ENCODE measurements at regions not wholly inside any gene's neighbourhood (a gene's known extent, or its start where the extent isn't known, plus 50 kb on each side); places are given as distances from the start of the nearest gene placed in this dataset.

DNA sequence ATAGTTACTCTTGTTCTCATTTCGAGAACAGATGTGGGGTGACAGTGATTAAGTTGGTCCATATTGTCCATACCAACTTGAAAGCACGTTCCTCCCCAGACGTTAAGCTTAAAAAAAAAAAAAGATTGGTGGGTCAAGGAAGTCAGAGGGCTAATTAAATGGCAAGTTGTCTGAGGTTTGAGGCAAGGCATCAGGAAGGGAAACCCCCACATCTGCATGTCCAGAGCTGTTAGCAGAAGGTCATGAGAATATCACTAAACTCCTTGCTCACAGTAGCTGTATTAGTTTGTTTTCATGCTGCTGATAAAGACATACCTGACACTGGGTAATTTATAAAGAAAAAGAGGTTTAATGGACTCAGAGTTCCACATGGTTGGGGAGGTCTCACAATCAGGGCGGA is 415.6 kb upstream of the FZD8 start:
- TF ChIP-seq, protein P1, sequence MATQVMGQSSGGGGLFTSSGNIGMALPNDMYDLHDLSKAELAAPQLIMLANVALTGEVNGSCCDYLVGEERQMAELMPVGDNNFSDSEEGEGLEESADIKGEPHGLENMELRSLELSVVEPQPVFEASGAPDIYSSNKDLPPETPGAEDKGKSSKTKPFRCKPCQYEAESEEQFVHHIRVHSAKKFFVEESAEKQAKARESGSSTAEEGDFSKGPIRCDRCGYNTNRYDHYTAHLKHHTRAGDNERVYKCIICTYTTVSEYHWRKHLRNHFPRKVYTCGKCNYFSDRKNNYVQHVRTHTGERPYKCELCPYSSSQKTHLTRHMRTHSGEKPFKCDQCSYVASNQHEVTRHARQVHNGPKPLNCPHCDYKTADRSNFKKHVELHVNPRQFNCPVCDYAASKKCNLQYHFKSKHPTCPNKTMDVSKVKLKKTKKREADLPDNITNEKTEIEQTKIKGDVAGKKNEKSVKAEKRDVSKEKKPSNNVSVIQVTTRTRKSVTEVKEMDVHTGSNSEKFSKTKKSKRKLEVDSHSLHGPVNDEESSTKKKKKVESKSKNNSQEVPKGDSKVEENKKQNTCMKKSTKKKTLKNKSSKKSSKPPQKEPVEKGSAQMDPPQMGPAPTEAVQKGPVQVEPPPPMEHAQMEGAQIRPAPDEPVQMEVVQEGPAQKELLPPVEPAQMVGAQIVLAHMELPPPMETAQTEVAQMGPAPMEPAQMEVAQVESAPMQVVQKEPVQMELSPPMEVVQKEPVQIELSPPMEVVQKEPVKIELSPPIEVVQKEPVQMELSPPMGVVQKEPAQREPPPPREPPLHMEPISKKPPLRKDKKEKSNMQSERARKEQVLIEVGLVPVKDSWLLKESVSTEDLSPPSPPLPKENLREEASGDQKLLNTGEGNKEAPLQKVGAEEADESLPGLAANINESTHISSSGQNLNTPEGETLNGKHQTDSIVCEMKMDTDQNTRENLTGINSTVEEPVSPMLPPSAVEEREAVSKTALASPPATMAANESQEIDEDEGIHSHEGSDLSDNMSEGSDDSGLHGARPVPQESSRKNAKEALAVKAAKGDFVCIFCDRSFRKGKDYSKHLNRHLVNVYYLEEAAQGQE (IDR thresholded peaks at IDR 0.05; ENCODE audit: low read depth): no peak
- TF ChIP-seq EP300 (IDR thresholded peaks at IDR 0.05; ENCODE audit: borderline replicate concordance) (no peak), RAD21 (IDR thresholded peaks at IDR 0.05; ENCODE audit: low read depth) (no peak), CEBPB (IDR thresholded peaks at IDR 0.05) (no peak)
